ENCODE measurements at regions not wholly inside any gene's neighbourhood (a gene's known extent, or its start where the extent isn't known, plus 50 kb on each side); places are given as distances from the start of the nearest gene placed in this dataset.

GRCh38 chr11:123306531-123306930 lies 111.5 kb upstream of the CLMP start:
- no peak for TF ChIP-seq CTCF (IDR thresholded peaks at IDR 0.05; ENCODE audit: low read depth, low read length)
- DNase-seq (ENCODE audit: low read depth in 2 of 2), result no peak
- H3K4me3 ChIP-seq (replicated peaks in 1 of 2; ENCODE audit: low read depth in 2 of 2, low read length in 2 of 2), result no peak overlapping the region

GRCh38 chr11:123305601-123306375 lies 110.7 kb upstream of the CLMP start:
- H3K4me3 ChIP-seq (replicated peaks in 1 of 2; ENCODE audit: low read depth in 2 of 2, low read length in 2 of 2), result no peak overlapping the region
- no peak for TF ChIP-seq CTCF (IDR thresholded peaks at IDR 0.05; ENCODE audit: low read depth, low read length)
- DNase-seq (ENCODE audit: low read depth in 2 of 2), result no peak

- H3K4me3 ChIP-seq (replicated peaks in 1 of 2; ENCODE audit: low read depth in 2 of 2, low read length in 2 of 2), result no peak overlapping the region
- peak; percentile 4 for TF ChIP-seq CTCF (IDR thresholded peaks at IDR 0.05; ENCODE audit: low read depth, low read length)
- no peak for DNase-seq (ENCODE audit: low read depth in 2 of 2)
Measured at GRCh38 chr11:123304828-123305466, 109.9 kb upstream of the CLMP start.

GRCh38 chr11:123303924-123304323 lies 108.9 kb upstream of the CLMP start:
- no peak overlapping the region for H3K4me3 ChIP-seq (replicated peaks in 1 of 2; ENCODE audit: low read depth in 2 of 2, low read length in 2 of 2)
- no peak for TF ChIP-seq CTCF (IDR thresholded peaks at IDR 0.05; ENCODE audit: low read depth, low read length)
- DNase-seq (ENCODE audit: low read depth in 2 of 2), result no peak

- peak; percentile 7 for TF ChIP-seq CTCF (IDR thresholded peaks at IDR 0.05; ENCODE audit: low read depth, low read length)
- no peak overlapping the region for H3K4me3 ChIP-seq (replicated peaks in 1 of 2; ENCODE audit: low read depth in 2 of 2, low read length in 2 of 2)
- DNase-seq (ENCODE audit: low read depth in 2 of 2), result peak; percentile 44 to 71
Measured at GRCh38 chr11:123302751-123303195, 107.7 kb upstream of the CLMP start.

GRCh38 chr11:123301696-123302400 lies 106.8 kb upstream of the CLMP start:
- peak; percentile 58 for TF ChIP-seq CTCF (IDR thresholded peaks at IDR 0.05; ENCODE audit: low read depth, low read length)
- peak overlapping the region; percentile 26 to 49 for H3K4me3 ChIP-seq (replicated peaks in 1 of 2; ENCODE audit: low read depth in 2 of 2, low read length in 2 of 2)
- DNase-seq (ENCODE audit: low read depth in 2 of 2), result peak; percentile 37 to 44

All from cardiac fibroblast (primary cell).